SK-N-SH treated with all-trans-retinoic acid at 6 μM for 48 hours (cell line): ENCODE measurements at regions not wholly inside any gene's neighbourhood (a gene's known extent, or its start where the extent isn't known, plus 50 kb on each side); places are given as distances from the start of the nearest gene placed in this dataset.

Experiments used
- ARNTL ChIP-seq: fragments of 450-650 bp; formaldehyde crosslinking; IDR thresholded peaks from 2 replicates; pipeline ENCODE4 v1.5.0; 2020; ENCODE audit warnings: low read depth, mild to moderate bottlenecking, moderate library complexity, borderline replicate concordance
- CREB5 ChIP-seq: fragments of 250-450 bp; sonication (Bioruptor Pico); IDR thresholded peaks from 2 replicates; pipeline ENCODE4 v1.5.1; 2020; ENCODE audit warnings: low read depth, mild to moderate bottlenecking, moderate library complexity
- CSDC2 ChIP-seq: fragments of 250-450 bp; sonication (Bioruptor Pico); IDR thresholded peaks from 2 replicates; pipeline ENCODE4 v1.5.0; 2020; ENCODE audit warnings: mild to moderate bottlenecking, moderate library complexity
- GLIS3 ChIP-seq: fragments of 250-450 bp; sonication (Bioruptor Pico); IDR thresholded peaks from 2 replicates; pipeline ENCODE4 v1.5.0; 2020; ENCODE audit warnings: mild to moderate bottlenecking, moderate library complexity
- OSR1 ChIP-seq: fragments of 250-450 bp; sonication (Bioruptor Pico); IDR thresholded peaks from 2 replicates; pipeline ENCODE4 v1.8.0; 2022; ENCODE audit warnings: moderate library complexity, mild to moderate bottlenecking, inconsistent platforms
- PATZ1 ChIP-seq: fragments of 250-450 bp; sonication (Bioruptor Pico); IDR thresholded peaks from 2 replicates; pipeline ENCODE4 v1.8.0; 2020; ENCODE audit warnings: mild to moderate bottlenecking, moderate library complexity, borderline replicate concordance
- PPARA ChIP-seq: fragments of 250-450 bp; sonication (Bioruptor Pico); IDR thresholded peaks from 2 replicates; pipeline ENCODE4 v1.5.0; 2020; ENCODE audit warnings: mild to moderate bottlenecking, borderline replicate concordance
- RARB ChIP-seq: fragments of 250-450 bp; sonication (Bioruptor Pico); IDR thresholded peaks from 2 replicates; pipeline ENCODE4 v1.8.0; 2021; ENCODE audit warnings: mild to moderate bottlenecking, moderate library complexity
- TOX ChIP-seq: fragments of 250-450 bp; sonication (Bioruptor Pico); IDR thresholded peaks from 2 replicates; pipeline ENCODE4 v1.8.0; 2021; ENCODE audit warnings: mild to moderate bottlenecking, moderate library complexity, borderline replicate concordance
- ZFP30 ChIP-seq: fragments of 450-650 bp; formaldehyde crosslinking; IDR thresholded peaks from 2 replicates; pipeline ENCODE4 v1.5.0; 2022; ENCODE audit warnings: mild to moderate bottlenecking, moderate library complexity
- ZNF565 ChIP-seq: fragments of 450-650 bp; formaldehyde crosslinking; conservative IDR thresholded peaks from 2 replicates; pipeline ENCODE4 v1.5.0; 2020; ENCODE audit warnings: low read depth, mild to moderate bottlenecking, moderate library complexity

- TF ChIP-seq ZNF565 (CRISPR knock-in tag) (no peak), TOX (CRISPR knock-in tag) (no peak), CSDC2 (CRISPR knock-in tag) (no peak), PATZ1 (CRISPR knock-in tag) (no peak), ZFP30 (CRISPR knock-in tag) (no peak), PPARA (no peak), CREB5 (CRISPR knock-in tag) (no peak), OSR1 (CRISPR knock-in tag) (no peak), ARNTL (CRISPR knock-in tag) (no peak), RARB (no peak), GLIS3 (CRISPR knock-in tag) (no peak)
Observed at GRCh38 chr4:65249111-65249510, 421.2 kb downstream of the EPHA5 start.
